Tibial artery (tissue), 4 donors: ENCODE measurements at regions not wholly inside any gene's neighbourhood (a gene's known extent, or its start where the extent isn't known, plus 50 kb on each side); places are given as distances from the start of the nearest gene placed in this dataset.

Experiments
- DNase-seq, 2 donors: peaks; one replicate each; pipeline ENCODE4 v3.0.0-alpha.2; 2019
- H3K27ac ChIP-seq, 2 donors: fragments of 200-600 bp; sonication (generic) in 1 of 2; 1 replicate in 1 of 2; 2 replicates in 1 of 2; pipeline ENCODE4 v1.5.1; 2018 to 2019; ENCODE audit warnings: mild to moderate bottlenecking in 1 of 2
- H3K27me3 ChIP-seq, 2 donors: fragments of 200-600 bp; sonication (generic) in 1 of 2; one replicate each; pipeline versions ENCODE4 v1.5.1 to v1.6.0; 2016 to 2019
- H3K36me3 ChIP-seq, 3 donors: fragments of 200-600 bp; sonication (generic) in 2 of 3; one replicate each; pipeline ENCODE4 v1.5.1; 2016 to 2019; ENCODE audit warnings: mild to moderate bottlenecking in 2 of 3
- H3K4me1 ChIP-seq, 4 donors: fragments of 200-600 bp; sonication (generic) in 2 of 4; 1 replicate in 3 of 4; 2 replicates in 1 of 4; pipeline ENCODE4 v1.5.1; 2016 to 2019
- H3K4me3 ChIP-seq, 2 donors: fragments of 200-600 bp; sonication (generic) in 1 of 2; 1 replicate in 1 of 2; 2 replicates in 1 of 2; pipeline ENCODE4 v1.5.1; 2018 to 2019; ENCODE audit warnings: mild to moderate bottlenecking in 2 of 2
- H3K9me3 ChIP-seq, 3 donors: fragments of 200-600 bp; sonication (generic) in 1 of 3; one replicate each; pipeline ENCODE4 v1.5.1; 2016 to 2019
- intact Hi-C: fragments of 100-400 bp; cut with DNase I; formaldehyde crosslinking; loops from one replicate; pipeline ENCODE4 v1.15.0; 2023; ENCODE audit warnings: low total_unique reads
- TF ChIP-seq, protein P1 (sequence below), 2 experiments: fragments of 200-600 bp in 1 of 2; fragments of 450-650 bp in 1 of 2; IDR thresholded peaks; one replicate each; pipeline ENCODE4 v1.5.1; 2017 to 2019; ENCODE audit warnings: antibody characterized with exemption in 2 of 2, mild to moderate bottlenecking in 1 of 2, moderate library complexity in 1 of 2

DNA sequence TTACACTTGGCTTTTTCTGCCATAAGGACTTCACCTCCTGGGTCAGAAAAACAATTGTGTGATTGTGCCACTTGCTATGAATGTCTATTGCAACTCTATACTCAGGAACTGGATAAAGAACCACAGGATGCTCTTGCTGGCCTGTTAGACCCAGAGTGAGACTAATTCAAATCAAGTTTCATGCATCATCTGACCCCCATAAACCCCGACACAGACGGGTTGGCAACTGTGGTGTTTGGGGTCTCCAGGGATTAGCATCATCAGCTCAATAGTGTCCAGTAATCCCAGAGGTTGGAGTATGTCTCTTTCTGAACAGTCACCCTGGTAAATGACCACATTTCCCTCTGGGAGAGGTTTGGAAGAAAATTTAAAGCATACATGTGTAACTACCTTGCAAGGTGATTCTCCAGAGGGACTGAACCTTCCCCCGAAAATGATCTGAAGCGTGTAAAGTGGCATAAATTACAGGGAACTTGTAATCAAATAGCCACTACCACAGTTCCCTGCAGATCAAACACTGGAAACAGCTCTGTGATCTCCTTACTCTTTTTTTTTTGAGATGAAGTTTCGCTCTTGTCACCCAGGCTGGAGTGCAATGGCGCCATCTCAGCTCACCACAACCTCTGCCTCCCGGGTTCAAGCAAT lies 1097.6 kb downstream of the TBC1D22A start:
- Histone ChIP-seq H3K4me1 (no peaks in the 10 kb centered on the region), H3K27ac (no peak overlapping the region), H3K9me3 (no peaks in the 10 kb centered on the region), H3K27me3 (no peaks in the 10 kb centered on the region), H3K4me3 (no peak overlapping the region), H3K36me3 (no peaks in the 10 kb centered on the region)
- intact Hi-C loops = no loop called here
- TF ChIP-seq, protein P1, sequence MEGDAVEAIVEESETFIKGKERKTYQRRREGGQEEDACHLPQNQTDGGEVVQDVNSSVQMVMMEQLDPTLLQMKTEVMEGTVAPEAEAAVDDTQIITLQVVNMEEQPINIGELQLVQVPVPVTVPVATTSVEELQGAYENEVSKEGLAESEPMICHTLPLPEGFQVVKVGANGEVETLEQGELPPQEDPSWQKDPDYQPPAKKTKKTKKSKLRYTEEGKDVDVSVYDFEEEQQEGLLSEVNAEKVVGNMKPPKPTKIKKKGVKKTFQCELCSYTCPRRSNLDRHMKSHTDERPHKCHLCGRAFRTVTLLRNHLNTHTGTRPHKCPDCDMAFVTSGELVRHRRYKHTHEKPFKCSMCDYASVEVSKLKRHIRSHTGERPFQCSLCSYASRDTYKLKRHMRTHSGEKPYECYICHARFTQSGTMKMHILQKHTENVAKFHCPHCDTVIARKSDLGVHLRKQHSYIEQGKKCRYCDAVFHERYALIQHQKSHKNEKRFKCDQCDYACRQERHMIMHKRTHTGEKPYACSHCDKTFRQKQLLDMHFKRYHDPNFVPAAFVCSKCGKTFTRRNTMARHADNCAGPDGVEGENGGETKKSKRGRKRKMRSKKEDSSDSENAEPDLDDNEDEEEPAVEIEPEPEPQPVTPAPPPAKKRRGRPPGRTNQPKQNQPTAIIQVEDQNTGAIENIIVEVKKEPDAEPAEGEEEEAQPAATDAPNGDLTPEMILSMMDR (IDR thresholded peaks at IDR 0.05) = no peak
- DNase-seq = no peak

DNA sequence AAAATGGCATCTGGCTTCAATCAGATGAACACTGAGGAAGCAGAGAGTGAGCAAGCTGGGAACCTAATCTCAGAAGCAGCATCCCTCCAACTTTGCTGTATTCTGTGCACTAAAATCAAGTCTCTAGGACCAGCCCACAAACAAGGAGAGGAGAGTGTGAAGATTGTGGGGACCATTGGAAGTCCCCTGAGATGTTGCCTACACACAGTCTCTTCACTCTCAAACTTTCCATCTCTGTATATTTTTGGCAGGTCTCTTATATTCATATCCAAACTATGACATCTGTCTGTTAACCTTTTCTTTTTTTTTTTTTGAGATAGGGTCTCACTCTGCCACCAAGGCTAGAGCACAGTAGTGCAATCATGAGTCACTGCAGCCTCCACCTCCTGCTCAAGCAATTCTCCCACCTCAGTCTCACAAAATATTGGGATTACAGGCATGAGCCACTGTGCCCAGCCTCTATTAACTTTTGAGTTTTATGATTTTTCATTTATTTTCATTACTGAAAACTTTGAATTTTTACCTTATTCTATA lies 1096.4 kb downstream of the TBC1D22A start:
- no peaks in the 10 kb centered on the region for H3K9me3 ChIP-seq
- no peaks in the 10 kb centered on the region for H3K36me3 ChIP-seq
- DNase-seq = no peak
- TF ChIP-seq, protein P1 (IDR thresholded peaks at IDR 0.05) = no peak
- H3K4me1 ChIP-seq = no peaks in the 10 kb centered on the region
- H3K27ac ChIP-seq = no peak overlapping the region
- H3K4me3 ChIP-seq = no peak overlapping the region
- intact Hi-C loops = no loop called here
- H3K27me3 ChIP-seq = no peaks in the 10 kb centered on the region

DNA sequence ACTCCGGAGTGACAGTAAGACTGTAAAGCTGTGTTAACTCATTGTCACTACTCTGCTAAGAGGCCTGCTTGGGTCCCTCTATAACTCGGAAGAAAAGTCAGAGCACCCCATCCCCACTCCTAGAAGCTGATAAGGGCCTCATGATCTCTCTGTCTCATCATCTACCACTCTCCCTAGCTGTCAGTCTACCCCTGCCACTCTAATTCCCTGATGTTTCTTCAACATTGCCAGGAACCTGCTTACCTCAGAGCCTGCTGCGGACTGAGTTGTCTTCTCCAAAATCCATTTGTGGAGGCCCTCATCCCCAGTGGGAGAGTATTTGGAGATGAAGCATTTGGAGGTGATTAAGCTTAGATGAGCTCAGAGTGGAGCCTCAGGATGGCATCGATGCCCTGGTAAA lies 1092.2 kb downstream of the TBC1D22A start:
- Histone ChIP-seq H3K27me3 (no peaks in the 10 kb centered on the region), H3K4me3 (no peak overlapping the region), H3K9me3 (no peaks in the 10 kb centered on the region), H3K36me3 (no peaks in the 10 kb centered on the region), H3K27ac (no peak overlapping the region), H3K4me1 (no peaks in the 10 kb centered on the region)
- TF ChIP-seq, protein P1 (IDR thresholded peaks at IDR 0.05) = no peak
- DNase-seq = no peak
- intact Hi-C loops = no loop called here

DNA sequence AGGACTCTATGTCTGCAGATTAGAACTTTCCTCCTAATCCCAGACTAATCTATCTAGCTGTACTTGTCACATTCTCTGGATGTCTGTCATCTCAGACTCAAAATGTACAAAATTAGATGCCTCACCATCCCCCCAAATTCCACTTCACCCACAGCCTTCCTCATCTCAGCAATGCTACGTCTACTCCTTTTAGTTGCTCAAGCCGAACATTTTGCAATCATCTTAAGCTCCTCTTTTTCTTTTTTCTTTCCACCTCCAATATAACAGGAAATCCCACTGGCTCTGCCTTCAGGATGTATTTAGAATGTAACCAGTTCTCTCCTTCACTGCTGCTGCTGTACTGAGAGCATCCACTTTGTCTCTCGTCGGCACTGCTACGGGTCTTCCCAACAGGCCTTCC lies 1091.8 kb downstream of the TBC1D22A start:
- DNase-seq = no peak
- TF ChIP-seq, protein P1 (IDR thresholded peaks at IDR 0.05) = no peak

DNA sequence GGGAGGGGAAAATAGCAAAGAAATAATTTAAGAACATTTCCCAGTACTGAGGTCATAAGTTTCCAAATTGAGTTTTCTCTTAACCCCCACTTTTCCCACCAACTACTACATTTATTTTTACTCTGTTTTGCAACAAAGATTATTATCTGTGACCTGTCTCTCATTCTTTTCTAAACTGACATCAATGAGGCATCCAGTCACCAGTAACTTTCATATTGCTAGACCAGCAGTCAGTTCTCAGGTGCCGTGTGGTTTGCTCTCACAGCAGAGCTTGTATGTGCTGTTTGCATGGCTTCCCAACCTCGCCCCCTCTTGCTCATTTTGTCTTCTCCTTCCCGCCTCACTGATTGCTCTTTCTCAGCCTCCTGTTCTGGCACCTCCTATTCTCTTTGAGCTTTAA lies 1091.3 kb downstream of the TBC1D22A start:
- intact Hi-C loops = no loop called here
- Histone ChIP-seq H3K4me1 (no peaks in the 10 kb centered on the region), H3K36me3 (no peaks in the 10 kb centered on the region), H3K9me3 (no peaks in the 10 kb centered on the region), H3K27me3 (no peaks in the 10 kb centered on the region), H3K27ac (no peak overlapping the region), H3K4me3 (no peak overlapping the region)
- TF ChIP-seq, protein P1 (IDR thresholded peaks at IDR 0.05) = no peak
- no peak for DNase-seq

More for the DNA sequence above, 1091.8 kb downstream of the TBC1D22A start:
- H3K27me3 ChIP-seq = no peaks in the 10 kb centered on the region
- H3K4me3 ChIP-seq = no peak overlapping the region
- no peaks in the 10 kb centered on the region for H3K9me3 ChIP-seq
- no peaks in the 10 kb centered on the region for H3K36me3 ChIP-seq
- no peaks in the 10 kb centered on the region for H3K4me1 ChIP-seq
- no peak overlapping the region for H3K27ac ChIP-seq
- intact Hi-C loops = no loop called here
